HepG2 (cell line): ENCODE measurements at regions not wholly inside any gene's neighbourhood (a gene's known extent, or its start where the extent isn't known, plus 50 kb on each side); places are given as distances from the start of the nearest gene placed in this dataset.
A peak's percentile ranks its signal among the peaks of the same experiment; 100 is the strongest.

Experiments
- ATAC-seq: fragments of 200-7000 bp; cut with Tn5 transposase; 3 replicates; pipeline ENCODE4 v1.9.1; 2020; ENCODE audit warnings: mild to moderate bottlenecking, moderate library complexity
- BruUV-seq: library from RNA; stranded (reverse); fragments of 400-500 nt; replicated peaks from 2 replicates; lab custom pipeline; 2021; lab: Mats Ljungman, UMichigan
- CTCF ChIA-PET: fragments of 300-600 bp; formaldehyde crosslinking; extraction: SDS; loops from one replicate; lab custom pipeline; 2021; ENCODE audit warnings: low total read pairs, inconsistent platforms, low intra/inter-chr PET ratio; lab: Yijun Ruan, JAX
- POLR2A ChIA-PET: fragments of 350-600 bp; sonication (Branson Sonifier 250); formaldehyde crosslinking; loops from one replicate; lab custom pipeline; 2020; ENCODE audit warnings: antibody characterized with exemption, inconsistent platforms; lab: Yijun Ruan, JAX
- DNase-seq: peaks from one replicate; pipeline ENCODE4 v3.0.0-alpha.2; 2015; ENCODE audit warnings: low spot score
- FAIRE-seq: peaks from 3 replicates; lab custom pipeline; 2011; peaks lifted over from hg19 to GRCh38; lab: Jason Lieb, UNC
- H2AFZ ChIP-seq: one replicate; pipeline ENCODE4 v1.6.1; 2011; ENCODE audit warnings: low read length, inconsistent platforms
- H3K27ac ChIP-seq: fragments of 300-600 bp; 3 replicates; pipeline ENCODE4 v1.8.0; 2011; ENCODE audit warnings: mixed run types, mild to moderate bottlenecking, mixed read lengths, low read length, inconsistent platforms; ENCODE audit not compliant: insufficient read depth; ENCODE audit errors: extremely low read length
- H3K27me3 ChIP-seq, 2 experiments: fragments of 200-600 bp in 1 of 2; 2 replicates in 1 of 2; 3 replicates in 1 of 2; pipeline versions ENCODE4 v1.6.0 to v1.8.0; 2011; ENCODE audit warnings: low read length in 2 of 2, mild to moderate bottlenecking in 2 of 2, moderate library complexity in 2 of 2, inconsistent platforms in 1 of 2; ENCODE audit not compliant: insufficient read depth in 2 of 2, control insufficient read depth in 1 of 2
- H3K36me3 ChIP-seq, 2 experiments: fragments of 200-600 bp in 1 of 2; replicated peaks in 1 of 2; 2 replicates in 1 of 2; 3 replicates in 1 of 2; pipeline versions ENCODE4 v1.5.1 to v1.8.0; 2011; ENCODE audit warnings: low read length in 2 of 2, inconsistent platforms in 1 of 2; ENCODE audit not compliant: insufficient read depth in 2 of 2, control insufficient read depth in 1 of 2
- H3K4me1 ChIP-seq: 2 replicates; pipeline ENCODE4 v1.5.1; 2012; ENCODE audit warnings: low read length, inconsistent platforms; ENCODE audit not compliant: insufficient read depth
- H3K4me2 ChIP-seq: 2 replicates; pipeline ENCODE4 v1.6.0; 2011; ENCODE audit warnings: low read depth, low read length, inconsistent platforms
- H3K4me3 ChIP-seq, 3 experiments: fragments of 200-600 bp in 1 of 3; sonication (generic), shearing (Covaris generic) in 1 of 3; replicated peaks in 1 of 3; 2 replicates each; pipeline ENCODE4 v1.5.1; 2011 to 2016; ENCODE audit warnings: low read length in 3 of 3, inconsistent platforms in 2 of 3, low read depth in 2 of 3, mild to moderate bottlenecking in 2 of 3, control low read depth in 1 of 3, mixed read lengths in 1 of 3; ENCODE audit not compliant: insufficient read depth in 1 of 3
- H3K79me2 ChIP-seq: one replicate; pipeline ENCODE4 v1.6.1; 2011; ENCODE audit warnings: low read length, inconsistent platforms; ENCODE audit not compliant: insufficient read depth
- H3K9ac ChIP-seq: 2 replicates; pipeline ENCODE4 v1.6.0; 2011; ENCODE audit warnings: mild to moderate bottlenecking, low read depth, low read length, inconsistent platforms; ENCODE audit not compliant: insufficient read depth
- H3K9me3 ChIP-seq: 2 replicates; pipeline ENCODE4 v1.5.1; 2012; ENCODE audit warnings: mild to moderate bottlenecking, low read length
- H4K20me1 ChIP-seq: 2 replicates; pipeline ENCODE4 v1.6.0; 2011; ENCODE audit warnings: inconsistent platforms, mild to moderate bottlenecking, low read length, moderate library complexity; ENCODE audit not compliant: insufficient read depth
- AHR ChIP-seq: IDR thresholded peaks from 2 replicates; pipeline ENCODE4 v1.6.1; 2018; ENCODE audit warnings: missing genetic modification reagents, missing compliant biosample characterization
- ATF7 ChIP-seq, 2 experiments: fragments of 450-650 bp in 1 of 2; sonication (generic) in 1 of 2; formaldehyde crosslinking in 1 of 2; IDR thresholded peaks; 2 replicates each; pipeline versions ENCODE4 v1.4.0 to v1.6.1; 2016 to 2020; ENCODE audit warnings: antibody characterized with exemption in 1 of 2, mild to moderate bottlenecking in 1 of 2, missing genetic modification reagents in 1 of 2
- CREB1 ChIP-seq, 2 experiments: fragments of 450-650 bp in 1 of 2; IDR thresholded peaks; 2 replicates each; pipeline ENCODE4 v1.6.1; 2016 to 2017; ENCODE audit warnings: control low read depth in 1 of 2, mild to moderate bottlenecking in 1 of 2, missing compliant biosample characterization in 1 of 2, missing genetic modification characterization in 1 of 2
- FOXC1 ChIP-seq: sonication (generic); formaldehyde crosslinking; IDR thresholded peaks from 2 replicates; pipeline ENCODE4 v1.8.0; 2022; ENCODE audit warnings: mild to moderate bottlenecking, missing genetic modification reagents, borderline replicate concordance
- NCOA5 ChIP-seq: sonication (generic); formaldehyde crosslinking; IDR thresholded peaks from 2 replicates; pipeline ENCODE4 v1.4.0; 2020; ENCODE audit warnings: missing genetic modification reagents
- PHF21A ChIP-seq: sonication (generic); formaldehyde crosslinking; IDR thresholded peaks from 2 replicates; pipeline ENCODE4 v1.5.0; 2020; ENCODE audit warnings: mild to moderate bottlenecking, missing genetic modification reagents
- PRMT3 ChIP-seq: sonication (generic); formaldehyde crosslinking; IDR thresholded peaks from 2 replicates; pipeline ENCODE4 v1.8.1; 2022; ENCODE audit warnings: low read depth, mild to moderate bottlenecking, moderate library complexity, missing genetic modification reagents, borderline replicate concordance
- SKIL ChIP-seq: sonication (generic); formaldehyde crosslinking; IDR thresholded peaks from 2 replicates; pipeline ENCODE4 v1.8.0; 2022; ENCODE audit warnings: missing genetic modification reagents, mild to moderate bottlenecking, moderate library complexity, borderline replicate concordance
- SMARCE1 ChIP-seq: fragments of 450-650 bp; IDR thresholded peaks from 2 replicates; pipeline ENCODE4 v1.6.1; 2017; ENCODE audit warnings: borderline replicate concordance
- THAP7 ChIP-seq: sonication (generic); formaldehyde crosslinking; IDR thresholded peaks from 2 replicates; pipeline ENCODE4 v1.8.1; 2023; ENCODE audit warnings: mild to moderate bottlenecking, missing genetic modification reagents
- ZNF10 ChIP-seq: sonication (generic); formaldehyde crosslinking; IDR thresholded peaks from 2 replicates; pipeline ENCODE4 v1.4.0; 2020; ENCODE audit warnings: mild to moderate bottlenecking, low read depth, missing genetic modification reagents, borderline replicate concordance
- ZNF207 ChIP-seq: fragments of 450-650 bp; IDR thresholded peaks from 2 replicates; pipeline ENCODE4 v1.6.1; 2016; ENCODE audit warnings: antibody characterized with exemption, borderline replicate concordance
- ZNF691 ChIP-seq: sonication (generic); formaldehyde crosslinking; IDR thresholded peaks from 2 replicates; pipeline ENCODE4 v1.4.0; 2020; ENCODE audit warnings: missing genetic modification reagents, low read depth, mild to moderate bottlenecking, borderline replicate concordance
- WGBS: methylation state at CpG from one replicate; pipeline ENCODE4 v1.1.6; 2017; ENCODE audit warnings: low lambda C conversion rate; 5-methylcytosine and 5-hydroxymethylcytosine counted together
- in situ Hi-C: cut with HindIII; loops from 2 replicates; pipeline ENCODE4 v1.10.0; 2017; ENCODE audit warnings: low pct_unique_long_range_greater_than_20kb; ENCODE audit not compliant: extremely low pct_ligation_motif_present
- intact Hi-C: fragments of 100-400 bp; cut with micrococcal nuclease; formaldehyde crosslinking; loops from one replicate; pipeline ENCODE4 v1.10.0; 2022; ENCODE audit not compliant: unreplicated experiment

- ChIA-PET POLR2A (no interaction called here), CTCF (no interaction called here)
- TF ChIP-seq SMARCE1 (no peak), CREB1 (IDR thresholded peaks at IDR 0.05) (peak; percentile 95), CREB1 (CRISPR knock-in tag; IDR thresholded peaks at IDR 0.05) (no peak), THAP7 (CRISPR knock-in tag) (no peak), ATF7 (IDR thresholded peaks at IDR 0.05) (peak; percentile 99), ATF7 (CRISPR knock-in tag; IDR thresholded peaks at IDR 0.05) (no peak)
- no peaks in the 10 kb centered on the region for H4K20me1 ChIP-seq
- no peaks in the 10 kb centered on the region for H3K27me3 ChIP-seq
- BruUV-seq: no TSS peak
- FAIRE-seq (no peak), ATAC-seq (no peak), DNase-seq (no peak)
- no peak overlapping the region for H3K9ac ChIP-seq
- no peak overlapping the region for H2AFZ ChIP-seq
- no peak overlapping the region for H3K4me2 ChIP-seq
- H3K4me3 ChIP-seq: no peak overlapping the region
- intact Hi-C loops (no loop called here), in situ Hi-C loops (no loop called here)
- 7% methylated on average over 13 of the region's 13 CpGs for WGBS
- H3K27ac ChIP-seq: no peak overlapping the region
- no peaks in the 10 kb centered on the region for H3K4me1 ChIP-seq
- no peaks in the 10 kb centered on the region for H3K36me3 ChIP-seq
- H3K79me2 ChIP-seq: no peaks in the 10 kb centered on the region
- peaks cover 82% of the 10 kb centered on the region for H3K9me3 ChIP-seq
Observed at GRCh38 chr6:19180348-19181072, 656.7 kb upstream of the ID4 start.

GRCh38 chr6:19181211-19181610 lies 656.0 kb upstream of the ID4 start:
- WGBS: 81% methylated on average over 1 of the region's 1 CpG
- intact Hi-C loops: no loop called here
- H3K36me3 ChIP-seq: no peaks in the 10 kb centered on the region
- H3K4me1 ChIP-seq: no peaks in the 10 kb centered on the region
- no peak overlapping the region for H3K4me3 ChIP-seq
- CTCF ChIA-PET: no interaction called here
- no peaks in the 10 kb centered on the region for H3K79me2 ChIP-seq
- FAIRE-seq (no peak), DNase-seq (no peak), ATAC-seq (no peak)
- no peaks in the 10 kb centered on the region for H4K20me1 ChIP-seq
- H3K27ac ChIP-seq: no peak overlapping the region
- POLR2A ChIA-PET: no interaction called here
- no peak overlapping the region for H3K9ac ChIP-seq
- H2AFZ ChIP-seq: no peak overlapping the region
- no TSS peak for BruUV-seq
- H3K9me3 ChIP-seq: peaks cover 78% of the 10 kb centered on the region
- in situ Hi-C loops: no loop called here
- no peaks in the 10 kb centered on the region for H3K27me3 ChIP-seq
- H3K4me2 ChIP-seq: no peak overlapping the region
- no peak for TF ChIP-seq ZNF207
- no peak for TF ChIP-seq ZNF691 (CRISPR knock-in tag)
- no peak for TF ChIP-seq SKIL (CRISPR knock-in tag)
- no peak for TF ChIP-seq ZNF10 (CRISPR knock-in tag)
- no peak for TF ChIP-seq FOXC1 (CRISPR knock-in tag)
- no peak for TF ChIP-seq NCOA5 (CRISPR knock-in tag)
- no peak for TF ChIP-seq PHF21A (CRISPR knock-in tag)
- no peak for TF ChIP-seq AHR (CRISPR knock-in tag)
- TF ChIP-seq PRMT3 (CRISPR knock-in tag): no peak
